PC-9 (cell line): ENCODE measurements at regions not wholly inside any gene's neighbourhood (a gene's known extent, or its start where the extent isn't known, plus 50 kb on each side); places are given as distances from the start of the nearest gene placed in this dataset.

Source experiments
- EZH2 ChIP-seq: fragments of 200-600 bp; sonication (generic); IDR thresholded peaks from 2 replicates; pipeline ENCODE4 v1.8.0; 2017; ENCODE audit warnings: antibody characterized with exemption, low read depth
- TF ChIP-seq, protein P1 (sequence below): fragments of 200-600 bp; sonication (generic); conservative IDR thresholded peaks from 2 replicates; pipeline ENCODE4 v1.6.1; 2017; ENCODE audit warnings: mixed run types, antibody characterized with exemption, mild to moderate bottlenecking, moderate library complexity

DNA sequence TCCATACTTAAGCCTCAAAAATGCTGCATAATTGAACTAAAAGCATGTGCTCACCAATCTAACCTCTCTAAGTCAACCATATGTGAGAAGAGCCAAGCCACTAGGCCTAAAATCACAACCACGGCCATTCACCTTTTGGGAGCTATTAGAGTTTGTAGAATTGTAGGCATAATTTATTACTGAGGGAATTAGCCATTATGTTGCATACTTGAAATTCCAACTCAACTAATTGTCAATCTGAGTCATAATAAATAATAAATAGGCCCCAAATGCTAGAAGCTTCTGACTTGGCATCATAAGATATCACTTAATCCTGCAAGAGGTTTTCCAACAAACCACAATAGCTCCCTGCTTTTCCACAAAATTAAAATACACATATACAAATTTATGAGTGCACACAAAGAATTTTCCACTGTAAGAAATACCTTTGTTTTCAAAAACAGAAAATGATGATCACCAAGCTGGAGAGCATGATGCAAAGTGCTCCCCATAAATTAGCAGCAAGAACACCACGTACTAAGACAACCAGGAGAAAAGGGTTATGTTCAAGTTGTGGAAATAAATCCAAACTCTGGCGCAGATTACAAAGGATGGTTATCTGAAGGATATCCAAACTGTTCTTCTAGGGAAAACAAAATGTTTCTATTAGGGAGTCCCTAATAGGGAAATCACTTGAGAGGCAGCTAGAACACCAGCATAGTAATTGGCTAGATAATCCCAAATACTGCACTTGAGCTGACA is 250.0 kb upstream of the SLC30A5 start:
- TF ChIP-seq, protein P1, sequence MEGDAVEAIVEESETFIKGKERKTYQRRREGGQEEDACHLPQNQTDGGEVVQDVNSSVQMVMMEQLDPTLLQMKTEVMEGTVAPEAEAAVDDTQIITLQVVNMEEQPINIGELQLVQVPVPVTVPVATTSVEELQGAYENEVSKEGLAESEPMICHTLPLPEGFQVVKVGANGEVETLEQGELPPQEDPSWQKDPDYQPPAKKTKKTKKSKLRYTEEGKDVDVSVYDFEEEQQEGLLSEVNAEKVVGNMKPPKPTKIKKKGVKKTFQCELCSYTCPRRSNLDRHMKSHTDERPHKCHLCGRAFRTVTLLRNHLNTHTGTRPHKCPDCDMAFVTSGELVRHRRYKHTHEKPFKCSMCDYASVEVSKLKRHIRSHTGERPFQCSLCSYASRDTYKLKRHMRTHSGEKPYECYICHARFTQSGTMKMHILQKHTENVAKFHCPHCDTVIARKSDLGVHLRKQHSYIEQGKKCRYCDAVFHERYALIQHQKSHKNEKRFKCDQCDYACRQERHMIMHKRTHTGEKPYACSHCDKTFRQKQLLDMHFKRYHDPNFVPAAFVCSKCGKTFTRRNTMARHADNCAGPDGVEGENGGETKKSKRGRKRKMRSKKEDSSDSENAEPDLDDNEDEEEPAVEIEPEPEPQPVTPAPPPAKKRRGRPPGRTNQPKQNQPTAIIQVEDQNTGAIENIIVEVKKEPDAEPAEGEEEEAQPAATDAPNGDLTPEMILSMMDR = no peak
- no peak for TF ChIP-seq EZH2
